T-helper 2 cell (primary cell): ENCODE measurements at regions not wholly inside any gene's neighbourhood (a gene's known extent, or its start where the extent isn't known, plus 50 kb on each side); places are given as distances from the start of the nearest gene placed in this dataset.
"Not testable (repeated sequence)": the region's sequence is repeated elsewhere in the genome, so short reads cannot be mapped to it uniquely, and the experiment has no call there.

ENCODE experiments used
- DNase-seq, 5 experiments: peaks; one replicate each; pipeline versions ENCODE4 v3.0.0 to v3.0.0-alpha.2; 2012 to 2022

- no peak for DNase-seq
These were observed 268.8 kb upstream of the DIO3 start for GRCh38 chr14:101292448-101292847.

GRCh38 chr14:101293605-101294004 is 267.7 kb upstream of the DIO3 start:
- no peak for DNase-seq

- DNase-seq: no peak
These were observed 267.2 kb upstream of the DIO3 start for GRCh38 chr14:101294136-101294535.

- DNase-seq: not testable (repeated sequence)
These were observed 261.5 kb upstream of the DIO3 start for GRCh38 chr14:101299781-101300180.

GRCh38 chr14:101301011-101301410 is 260.3 kb upstream of the DIO3 start:
- no peak for DNase-seq

- not testable (repeated sequence) for DNase-seq
These were observed 254.1 kb upstream of the DIO3 start for GRCh38 chr14:101307162-101307561.

GRCh38 chr14:101311186-101311585 is 250.1 kb upstream of the DIO3 start:
- DNase-seq: not testable (repeated sequence)

GRCh38 chr14:101313268-101313667 is 248.0 kb upstream of the DIO3 start:
- no peak for DNase-seq

GRCh38 chr14:101315802-101316296 is 245.4 kb upstream of the DIO3 start:
- no peak for DNase-seq

GRCh38 chr14:101318271-101318670 is 243.0 kb upstream of the DIO3 start:
- DNase-seq: no peak

GRCh38 chr14:101320396-101320795 is 240.9 kb upstream of the DIO3 start:
- no peak for DNase-seq

GRCh38 chr14:101322223-101322622 is 239.1 kb upstream of the DIO3 start:
- no peak for DNase-seq

- DNase-seq: no peak
These were observed 238.2 kb upstream of the DIO3 start for GRCh38 chr14:101323111-101323510.

GRCh38 chr14:101323614-101324235 is 237.6 kb upstream of the DIO3 start:
- not testable (repeated sequence) for DNase-seq

- no peak for DNase-seq
These were observed 236.0 kb upstream of the DIO3 start for GRCh38 chr14:101325319-101325718.

- DNase-seq: no peak
These were observed 232.8 kb upstream of the DIO3 start for GRCh38 chr14:101328412-101329028.

GRCh38 chr14:101330416-101331140 is 230.7 kb upstream of the DIO3 start:
- DNase-seq: no peak

GRCh38 chr14:101331141-101331525 is 230.2 kb upstream of the DIO3 start:
- DNase-seq: no peak

- no peak for DNase-seq
These were observed 229.6 kb upstream of the DIO3 start for GRCh38 chr14:101331661-101332169.

- DNase-seq: no peak
These were observed 229.0 kb upstream of the DIO3 start for GRCh38 chr14:101332281-101332680.

GRCh38 chr14:101333335-101334280 is 227.7 kb upstream of the DIO3 start:
- no peak for DNase-seq

GRCh38 chr14:101334656-101335055 is 226.6 kb upstream of the DIO3 start:
- DNase-seq: no peak
